ENCODE measurements at regions not wholly inside any gene's neighbourhood (a gene's known extent, or its start where the extent isn't known, plus 50 kb on each side); places are given as distances from the start of the nearest gene placed in this dataset.

- H3K23ac ChIP-seq (ENCODE audit: low read depth, low read length) = no peak overlapping the region
- no peak overlapping the region for H3K18ac ChIP-seq (ENCODE audit: low read depth, low read length)
- no peak overlapping the region for H2BK5ac ChIP-seq (ENCODE audit: low read depth, low read length, poor library complexity, severe bottlenecking)
- H3K14ac ChIP-seq (replicated peaks; ENCODE audit: low read depth, low read length) = no peak overlapping the region
- no peak overlapping the region for H3K4me2 ChIP-seq (ENCODE audit: low read depth, low read length)
- no peak overlapping the region for H2BK120ac ChIP-seq (ENCODE audit: low read depth, low read length)
- H2BK15ac ChIP-seq (ENCODE audit: low read depth, low read length) = no peak overlapping the region
- no peak for DNase-seq
- no peak overlapping the region for H3K4ac ChIP-seq (ENCODE audit: low read depth, low read length)
- H3K4me1 ChIP-seq (ENCODE audit: control insufficient read depth, insufficient read depth, low read length) = no peaks in the 10 kb centered on the region
- no peak for TF ChIP-seq BHLHE40 (IDR thresholded peaks at IDR 0.05; ENCODE audit: low read depth, low read length)
- no peak for TF ChIP-seq RCOR1 (IDR thresholded peaks at IDR 0.05; ENCODE audit: insufficient replicate concordance, low read length)
- TF ChIP-seq ELK1 (IDR thresholded peaks at IDR 0.05; ENCODE audit: borderline replicate concordance, low read depth, low read length) = no peak
- no peak for TF ChIP-seq POLR2A (IDR thresholded peaks at IDR 0.05; ENCODE audit: low read depth, low read length)
- no peak for TF ChIP-seq CEBPB (IDR thresholded peaks at IDR 0.05; ENCODE audit: low read depth, low read length)
- no peak for TF ChIP-seq FOS (IDR thresholded peaks at IDR 0.05; ENCODE audit: low read depth, low read length)
- TF ChIP-seq MAFK (IDR thresholded peaks at IDR 0.05; ENCODE audit: low read depth, low read length) = no peak
- no peak for TF ChIP-seq CHD1 (IDR thresholded peaks at IDR 0.05; ENCODE audit: low read depth, low read length)
- TF ChIP-seq SMC3 (IDR thresholded peaks at IDR 0.05; ENCODE audit: low read depth, low read length) = no peak
- no peak for TF ChIP-seq RAD21 (IDR thresholded peaks at IDR 0.05; ENCODE audit: low read length)
- no peak for TF ChIP-seq MAZ (IDR thresholded peaks at IDR 0.05; ENCODE audit: borderline replicate concordance, low read depth, low read length)
- no peak for TF ChIP-seq NFE2L2 (IDR thresholded peaks at IDR 0.05; ENCODE audit: low read depth, low read length)
- TF ChIP-seq, protein P1, sequence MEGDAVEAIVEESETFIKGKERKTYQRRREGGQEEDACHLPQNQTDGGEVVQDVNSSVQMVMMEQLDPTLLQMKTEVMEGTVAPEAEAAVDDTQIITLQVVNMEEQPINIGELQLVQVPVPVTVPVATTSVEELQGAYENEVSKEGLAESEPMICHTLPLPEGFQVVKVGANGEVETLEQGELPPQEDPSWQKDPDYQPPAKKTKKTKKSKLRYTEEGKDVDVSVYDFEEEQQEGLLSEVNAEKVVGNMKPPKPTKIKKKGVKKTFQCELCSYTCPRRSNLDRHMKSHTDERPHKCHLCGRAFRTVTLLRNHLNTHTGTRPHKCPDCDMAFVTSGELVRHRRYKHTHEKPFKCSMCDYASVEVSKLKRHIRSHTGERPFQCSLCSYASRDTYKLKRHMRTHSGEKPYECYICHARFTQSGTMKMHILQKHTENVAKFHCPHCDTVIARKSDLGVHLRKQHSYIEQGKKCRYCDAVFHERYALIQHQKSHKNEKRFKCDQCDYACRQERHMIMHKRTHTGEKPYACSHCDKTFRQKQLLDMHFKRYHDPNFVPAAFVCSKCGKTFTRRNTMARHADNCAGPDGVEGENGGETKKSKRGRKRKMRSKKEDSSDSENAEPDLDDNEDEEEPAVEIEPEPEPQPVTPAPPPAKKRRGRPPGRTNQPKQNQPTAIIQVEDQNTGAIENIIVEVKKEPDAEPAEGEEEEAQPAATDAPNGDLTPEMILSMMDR (conservative IDR thresholded peaks at IDR 0.05; ENCODE audit: low read depth, low read length) = no peak
- no peak for TF ChIP-seq MXI1 (IDR thresholded peaks at IDR 0.05; ENCODE audit: borderline replicate concordance, low read depth, low read length)
- no peak for TF ChIP-seq RFX5 (IDR thresholded peaks at IDR 0.05; ENCODE audit: low read depth, low read length)
- CTCF ChIA-PET = no interaction called here
- no peak overlapping the region for H4K8ac ChIP-seq (ENCODE audit: low read depth in 2 of 2, low read length in 2 of 2)
- 83% methylated on average over 6 of the region's 19 CpGs; no CpG with 5 or more reads in 1 of the 2 experiments for WGBS, 2 experiments (ENCODE audit: extremely low coverage in 2 of 2, insufficient read length in 1 of 2)
- H4K91ac ChIP-seq (ENCODE audit: insufficient read depth, low read depth, low read length) = no peak overlapping the region
- H4K20me1 ChIP-seq (ENCODE audit: insufficient read depth, low read length) = no peaks in the 10 kb centered on the region
- H3K4me3 ChIP-seq (ENCODE audit: insufficient read depth, low read depth, low read length) = no peak overlapping the region
- H2AFZ ChIP-seq (replicated peaks; ENCODE audit: low read length, poor library complexity) = no peak overlapping the region
- H4K5ac ChIP-seq (ENCODE audit: low read depth, low read length) = no peak overlapping the region
- H2AK9ac ChIP-seq (replicated peaks; ENCODE audit: low read depth, low read length, poor library complexity) = no peak overlapping the region
- no peak overlapping the region for H2AK5ac ChIP-seq (ENCODE audit: low read depth, low read length)
- H2BK20ac ChIP-seq (ENCODE audit: low read depth, low read length) = no peak overlapping the region
- no peaks in the 10 kb centered on the region for H3K79me1 ChIP-seq (ENCODE audit: low read depth in 1 of 2, low read length in 2 of 2)
- H3K9ac ChIP-seq (ENCODE audit: low read depth, low read length) = no peak overlapping the region
- no peak overlapping the region for H3K56ac ChIP-seq (ENCODE audit: extremely low read depth, insufficient read depth, low read length)
- intact Hi-C loops (cut with micrococcal nuclease) = no loop called here
- no peaks in the 10 kb centered on the region for H3K27me3 ChIP-seq (ENCODE audit: control insufficient read depth, insufficient read depth, low read length)
- no TSS peak for BruUV-seq (replicated peaks)
- POLR2A ChIA-PET (ENCODE audit: unreplicated experiment) = no interaction called here
- no peak overlapping the region for H3K27ac ChIP-seq (ENCODE audit: insufficient read depth, low read length)
- no peak for ATAC-seq (ENCODE audit: low read depth)
- no peaks in the 10 kb centered on the region for H3K9me1 ChIP-seq (ENCODE audit: insufficient read depth, low read length)
- peaks cover 43% of the 10 kb centered on the region for H3K9me3 ChIP-seq (ENCODE audit: control insufficient read depth, insufficient read depth, low read length)
- dilution Hi-C loops (cut with HindIII; ENCODE audit: low sequenced_read_pairs, unreplicated experiment) = no loop called here
- H3K36me3 ChIP-seq (ENCODE audit: control insufficient read depth, insufficient read depth, low read length) = no peaks in the 10 kb centered on the region
- in situ Hi-C loops (cut with MboI; ENCODE audit: low sequenced_read_pairs) = no loop called here
Measured at GRCh38 chr22:49659924-49660315, 167.8 kb downstream of the BRD1 start.

All from IMR-90 (cell line).